ENCODE measurements at regions not wholly inside any gene's neighbourhood (a gene's known extent, or its start where the extent isn't known, plus 50 kb on each side); places are given as distances from the start of the nearest gene placed in this dataset.

- Histone ChIP-seq H3K4me1 (ENCODE audit: control insufficient read depth in 1 of 2, insufficient read depth in 1 of 2, low read depth in 1 of 2, low read length in 1 of 2) (no peaks in the 10 kb centered on the region), H3K36me3 (no peaks in the 10 kb centered on the region), H3K27me3 (peaks cover 11% of the 10 kb centered on the region), H3K4me3 (ENCODE audit: low read depth in 1 of 2, low read length in 1 of 2) (no peak overlapping the region), H3K27ac (no peak overlapping the region), H3K9me3 (no peaks in the 10 kb centered on the region)
- no peak for TF ChIP-seq CTCF (IDR thresholded peaks at IDR 0.05)
These were observed 470.4 kb downstream of the CDH26 start for GRCh38 chr20:60428651-60429050.

- no peak overlapping the region for H3K4me3 ChIP-seq (ENCODE audit: low read depth in 1 of 2, low read length in 1 of 2)
- no peak for TF ChIP-seq CTCF (IDR thresholded peaks at IDR 0.05)
These were observed 472.3 kb downstream of the CDH26 start for GRCh38 chr20:60430516-60431001.

GRCh38 chr20:60431349-60431748 lies 473.1 kb downstream of the CDH26 start:
- Histone ChIP-seq H3K36me3 (no peaks in the 10 kb centered on the region), H3K27me3 (peaks cover 15% of the 10 kb centered on the region), H3K9me3 (no peaks in the 10 kb centered on the region), H3K4me3 (ENCODE audit: low read depth in 1 of 2, low read length in 1 of 2) (no peak overlapping the region), H3K27ac (no peak overlapping the region), H3K4me1 (ENCODE audit: control insufficient read depth in 1 of 2, insufficient read depth in 1 of 2, low read depth in 1 of 2, low read length in 1 of 2) (no peaks in the 10 kb centered on the region)
- TF ChIP-seq CTCF (IDR thresholded peaks at IDR 0.05): no peak

More at GRCh38 chr20:60430516-60431001, 472.3 kb downstream of the CDH26 start:
- Histone ChIP-seq H3K27ac (no peak overlapping the region), H3K27me3 (peaks cover 11% of the 10 kb centered on the region), H3K4me1 (ENCODE audit: control insufficient read depth in 1 of 2, insufficient read depth in 1 of 2, low read depth in 1 of 2, low read length in 1 of 2) (no peaks in the 10 kb centered on the region), H3K36me3 (no peaks in the 10 kb centered on the region), H3K9me3 (no peaks in the 10 kb centered on the region)

GRCh38 chr20:60437418-60437817 lies 479.2 kb downstream of the CDH26 start:
- Histone ChIP-seq H3K27ac (no peak overlapping the region), H3K4me1 (ENCODE audit: control insufficient read depth in 1 of 2, insufficient read depth in 1 of 2, low read depth in 1 of 2, low read length in 1 of 2) (no peaks in the 10 kb centered on the region), H3K9me3 (no peaks in the 10 kb centered on the region), H3K36me3 (no peaks in the 10 kb centered on the region), H3K4me3 (ENCODE audit: low read depth in 1 of 2, low read length in 1 of 2) (no peak overlapping the region), H3K27me3 (peaks cover 26% of the 10 kb centered on the region)
- TF ChIP-seq CTCF (IDR thresholded peaks at IDR 0.05): no peak

- Histone ChIP-seq H3K9me3 (no peaks in the 10 kb centered on the region), H3K27me3 (peaks cover 65% of the 10 kb centered on the region), H3K4me1 (ENCODE audit: control insufficient read depth in 1 of 2, insufficient read depth in 1 of 2, low read depth in 1 of 2, low read length in 1 of 2) (no peaks in the 10 kb centered on the region), H3K4me3 (ENCODE audit: low read depth in 1 of 2, low read length in 1 of 2) (no peak overlapping the region), H3K27ac (no peak overlapping the region), H3K36me3 (no peaks in the 10 kb centered on the region)
- no peak for TF ChIP-seq CTCF (IDR thresholded peaks at IDR 0.05)
These were observed 488.3 kb downstream of the CDH26 start for GRCh38 chr20:60446267-60447111.
